Testis (tissue), 2 donors: ENCODE measurements at regions not wholly inside any gene's neighbourhood (a gene's known extent, or its start where the extent isn't known, plus 50 kb on each side); places are given as distances from the start of the nearest gene placed in this dataset.
"Not testable (repeated sequence)": the region's sequence is repeated elsewhere in the genome, so short reads cannot be mapped to it uniquely, and the experiment has no call there.

ENCODE experiments used
- POLR2A ChIP-seq: fragments of 450-650 bp; IDR thresholded peaks from one replicate; pipeline ENCODE4 v1.6.1; 2017; ENCODE audit warnings: antibody characterized with exemption, mild to moderate bottlenecking, moderate library complexity
- TF ChIP-seq, protein P1 (sequence below), 3 experiments: fragments of 450-650 bp in 2 of 3; fragments of 200-600 bp in 1 of 3; sonication (generic) in 1 of 3; IDR thresholded peaks; one replicate each; pipeline ENCODE4 v1.5.1; 2016 to 2019; ENCODE audit warnings: antibody characterized with exemption in 3 of 3, mild to moderate bottlenecking in 2 of 3, moderate library complexity in 1 of 3

- TF ChIP-seq, protein P1, sequence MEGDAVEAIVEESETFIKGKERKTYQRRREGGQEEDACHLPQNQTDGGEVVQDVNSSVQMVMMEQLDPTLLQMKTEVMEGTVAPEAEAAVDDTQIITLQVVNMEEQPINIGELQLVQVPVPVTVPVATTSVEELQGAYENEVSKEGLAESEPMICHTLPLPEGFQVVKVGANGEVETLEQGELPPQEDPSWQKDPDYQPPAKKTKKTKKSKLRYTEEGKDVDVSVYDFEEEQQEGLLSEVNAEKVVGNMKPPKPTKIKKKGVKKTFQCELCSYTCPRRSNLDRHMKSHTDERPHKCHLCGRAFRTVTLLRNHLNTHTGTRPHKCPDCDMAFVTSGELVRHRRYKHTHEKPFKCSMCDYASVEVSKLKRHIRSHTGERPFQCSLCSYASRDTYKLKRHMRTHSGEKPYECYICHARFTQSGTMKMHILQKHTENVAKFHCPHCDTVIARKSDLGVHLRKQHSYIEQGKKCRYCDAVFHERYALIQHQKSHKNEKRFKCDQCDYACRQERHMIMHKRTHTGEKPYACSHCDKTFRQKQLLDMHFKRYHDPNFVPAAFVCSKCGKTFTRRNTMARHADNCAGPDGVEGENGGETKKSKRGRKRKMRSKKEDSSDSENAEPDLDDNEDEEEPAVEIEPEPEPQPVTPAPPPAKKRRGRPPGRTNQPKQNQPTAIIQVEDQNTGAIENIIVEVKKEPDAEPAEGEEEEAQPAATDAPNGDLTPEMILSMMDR (IDR thresholded peaks at IDR 0.05): not testable (repeated sequence)
- TF ChIP-seq POLR2A: not testable (repeated sequence)
Measured at GRCh38 chr5:93933269-93933668, 191.9 kb upstream of the POU5F2 start.
